ENCODE measurements at regions not wholly inside any gene's neighbourhood (a gene's known extent, or its start where the extent isn't known, plus 50 kb on each side); places are given as distances from the start of the nearest gene placed in this dataset.

DNA sequence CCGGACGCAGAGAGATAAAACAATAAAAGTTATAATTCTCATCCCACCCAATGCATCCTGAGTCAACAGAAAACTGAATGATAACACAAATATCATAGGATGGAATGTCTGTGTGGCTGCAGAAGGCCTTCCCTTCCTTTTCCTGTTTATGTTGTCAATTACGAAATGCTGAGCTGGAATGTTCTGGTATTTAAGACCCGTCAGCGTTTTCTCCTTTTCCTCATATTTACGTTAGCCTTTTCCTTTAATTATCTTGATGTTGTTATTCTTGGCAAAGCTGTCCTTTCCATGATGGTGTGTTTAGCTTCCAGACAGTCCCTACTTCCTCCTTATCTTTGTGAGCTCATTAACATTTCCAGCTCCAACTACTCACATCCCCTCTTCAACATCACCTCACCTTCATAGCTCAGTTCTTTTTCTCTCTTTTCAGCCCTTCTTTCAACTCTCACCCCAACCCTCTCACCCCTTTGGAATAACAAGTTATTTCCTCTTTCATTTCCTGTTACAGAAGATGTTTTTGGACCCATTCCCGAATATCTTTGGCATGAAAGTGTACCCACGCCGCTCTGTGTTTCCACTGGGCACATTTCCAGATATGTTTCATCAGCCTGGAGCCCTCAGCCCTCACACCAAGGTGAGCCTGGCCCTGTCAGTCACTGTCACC, 221.6 kb downstream of the NR2F1-AS1 start:
- H3K9me3 Mint-ChIP-seq (ENCODE audit: low read depth), result no peaks in the 10 kb centered on the region
- no peak overlapping the region for H3K4me3 Mint-ChIP-seq (ENCODE audit: low read depth)
- H3K27me3 Mint-ChIP-seq, result no peaks in the 10 kb centered on the region
- H3K36me3 Mint-ChIP-seq (ENCODE audit: insufficient read depth), result no peaks in the 10 kb centered on the region
- no peak overlapping the region for H3K27ac Mint-ChIP-seq
- TF ChIP-seq, protein P1, sequence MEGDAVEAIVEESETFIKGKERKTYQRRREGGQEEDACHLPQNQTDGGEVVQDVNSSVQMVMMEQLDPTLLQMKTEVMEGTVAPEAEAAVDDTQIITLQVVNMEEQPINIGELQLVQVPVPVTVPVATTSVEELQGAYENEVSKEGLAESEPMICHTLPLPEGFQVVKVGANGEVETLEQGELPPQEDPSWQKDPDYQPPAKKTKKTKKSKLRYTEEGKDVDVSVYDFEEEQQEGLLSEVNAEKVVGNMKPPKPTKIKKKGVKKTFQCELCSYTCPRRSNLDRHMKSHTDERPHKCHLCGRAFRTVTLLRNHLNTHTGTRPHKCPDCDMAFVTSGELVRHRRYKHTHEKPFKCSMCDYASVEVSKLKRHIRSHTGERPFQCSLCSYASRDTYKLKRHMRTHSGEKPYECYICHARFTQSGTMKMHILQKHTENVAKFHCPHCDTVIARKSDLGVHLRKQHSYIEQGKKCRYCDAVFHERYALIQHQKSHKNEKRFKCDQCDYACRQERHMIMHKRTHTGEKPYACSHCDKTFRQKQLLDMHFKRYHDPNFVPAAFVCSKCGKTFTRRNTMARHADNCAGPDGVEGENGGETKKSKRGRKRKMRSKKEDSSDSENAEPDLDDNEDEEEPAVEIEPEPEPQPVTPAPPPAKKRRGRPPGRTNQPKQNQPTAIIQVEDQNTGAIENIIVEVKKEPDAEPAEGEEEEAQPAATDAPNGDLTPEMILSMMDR (IDR thresholded peaks at IDR 0.05; ENCODE audit: unreplicated experiment), result no peak
- H3K4me1 Mint-ChIP-seq (ENCODE audit: low read depth), result no peaks in the 10 kb centered on the region
- DNase-seq (ENCODE audit: low spot score, unreplicated experiment), result no peak

DNA sequence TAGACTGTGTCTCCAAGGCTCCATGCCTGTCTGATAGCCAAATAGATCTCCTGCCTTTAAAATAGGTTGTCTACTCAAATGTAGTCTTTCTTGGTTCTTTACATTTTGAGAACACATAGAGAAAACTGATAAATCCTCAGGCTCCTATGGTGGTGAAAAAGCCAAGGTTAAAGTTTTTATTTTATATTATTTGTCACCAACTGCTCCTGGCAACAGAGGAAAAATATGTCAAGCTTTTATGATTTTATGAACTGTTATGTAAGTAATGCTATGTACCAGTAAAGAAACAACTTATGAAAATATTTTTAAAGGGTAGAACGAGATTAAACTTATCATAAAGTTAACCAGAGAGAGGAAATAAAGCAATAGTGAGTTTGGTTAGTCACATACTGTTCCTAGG, 222.8 kb downstream of the NR2F1-AS1 start:
- TF ChIP-seq, protein P1 (IDR thresholded peaks at IDR 0.05; ENCODE audit: unreplicated experiment), result no peak
- Mint-ChIP-seq H3K27ac (no peak overlapping the region), H3K36me3 (ENCODE audit: insufficient read depth) (no peaks in the 10 kb centered on the region), H3K27me3 (no peaks in the 10 kb centered on the region), H3K4me1 (ENCODE audit: low read depth) (no peaks in the 10 kb centered on the region), H3K9me3 (ENCODE audit: low read depth) (no peaks in the 10 kb centered on the region), H3K4me3 (ENCODE audit: low read depth) (no peak overlapping the region)
- DNase-seq (ENCODE audit: low spot score, unreplicated experiment), result no peak

DNA sequence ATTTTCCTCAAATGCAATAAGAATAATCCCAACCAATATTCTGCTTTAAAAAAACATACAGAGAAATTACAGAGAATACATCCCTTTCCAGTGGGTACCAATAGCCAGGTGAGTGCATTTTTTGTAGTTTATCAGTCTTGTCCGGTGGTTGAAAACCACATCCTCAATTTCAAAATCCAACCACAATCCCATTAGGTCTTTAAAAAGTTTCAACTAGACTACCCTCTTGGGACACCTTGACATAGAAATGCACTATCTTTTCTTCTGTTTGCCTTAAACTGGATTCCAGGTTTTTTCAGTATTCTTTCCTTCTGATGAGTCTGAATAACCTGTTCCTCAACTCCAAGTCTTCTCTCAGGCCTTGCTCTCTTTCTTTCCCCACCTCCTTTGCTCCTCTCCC, 223.3 kb downstream of the NR2F1-AS1 start:
- no peaks in the 10 kb centered on the region for H3K4me1 Mint-ChIP-seq (ENCODE audit: low read depth)
- DNase-seq (ENCODE audit: low spot score, unreplicated experiment), result no peak
- no peak overlapping the region for H3K27ac Mint-ChIP-seq
- no peak overlapping the region for H3K4me3 Mint-ChIP-seq (ENCODE audit: low read depth)
- H3K9me3 Mint-ChIP-seq (ENCODE audit: low read depth), result no peaks in the 10 kb centered on the region
- TF ChIP-seq, protein P1 (IDR thresholded peaks at IDR 0.05; ENCODE audit: unreplicated experiment), result no peak
- no peaks in the 10 kb centered on the region for H3K27me3 Mint-ChIP-seq
- H3K36me3 Mint-ChIP-seq (ENCODE audit: insufficient read depth), result no peaks in the 10 kb centered on the region

DNA sequence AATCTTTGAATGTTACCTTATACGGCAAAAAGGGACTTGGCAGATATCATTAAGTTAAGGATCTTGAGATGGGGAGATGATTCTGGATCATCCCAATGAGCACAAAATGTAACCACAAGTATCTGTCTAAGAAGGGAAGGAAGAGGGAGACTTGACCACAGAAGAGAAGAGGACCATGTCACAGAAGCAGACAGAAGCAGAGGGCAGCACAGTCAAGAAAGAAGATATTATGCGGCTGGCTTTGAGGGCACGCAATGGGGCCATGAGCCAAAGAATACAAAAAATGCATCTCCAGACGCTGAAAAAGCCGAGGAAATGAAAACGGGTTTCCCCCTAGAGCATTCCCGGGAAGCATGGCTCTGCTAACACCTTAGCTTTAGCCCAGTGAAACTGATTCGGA, 225.3 kb downstream of the NR2F1-AS1 start:
- H3K9me3 Mint-ChIP-seq (ENCODE audit: low read depth), result peaks cover 3% of the 10 kb centered on the region
- no peaks in the 10 kb centered on the region for H3K36me3 Mint-ChIP-seq (ENCODE audit: insufficient read depth)
- H3K4me3 Mint-ChIP-seq (ENCODE audit: low read depth), result no peak overlapping the region
- H3K4me1 Mint-ChIP-seq (ENCODE audit: low read depth), result no peaks in the 10 kb centered on the region
- TF ChIP-seq, protein P1 (IDR thresholded peaks at IDR 0.05; ENCODE audit: unreplicated experiment), result no peak
- H3K27me3 Mint-ChIP-seq, result no peaks in the 10 kb centered on the region
- DNase-seq (ENCODE audit: low spot score, unreplicated experiment), result no peak
- H3K27ac Mint-ChIP-seq, result no peak overlapping the region

DNA sequence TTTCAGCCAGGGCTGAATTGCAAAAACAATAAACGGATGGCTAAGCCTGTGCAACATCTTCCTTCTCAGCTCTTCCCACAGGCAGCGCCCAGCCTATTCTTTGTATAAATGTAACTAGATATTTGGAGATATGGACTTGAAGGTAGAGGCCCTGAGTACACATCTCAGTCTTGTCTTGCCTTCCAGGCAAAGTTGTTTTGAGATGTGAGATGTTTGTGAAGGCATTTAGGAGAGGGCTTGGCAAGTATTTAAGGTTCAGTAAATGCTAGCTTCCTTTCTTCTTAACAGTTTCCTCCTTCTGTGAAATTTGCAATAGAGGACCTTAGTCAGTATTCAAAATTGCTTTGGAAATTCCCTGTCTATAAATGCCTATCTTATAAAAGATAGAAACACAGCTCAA, 228.8 kb downstream of the NR2F1-AS1 start:
- H3K4me3 Mint-ChIP-seq (ENCODE audit: low read depth), result no peak overlapping the region
- no peaks in the 10 kb centered on the region for H3K36me3 Mint-ChIP-seq (ENCODE audit: insufficient read depth)
- no peak for DNase-seq (ENCODE audit: low spot score, unreplicated experiment)
- H3K27me3 Mint-ChIP-seq, result peaks cover 3% of the 10 kb centered on the region
- no peaks in the 10 kb centered on the region for H3K4me1 Mint-ChIP-seq (ENCODE audit: low read depth)
- TF ChIP-seq, protein P1 (IDR thresholded peaks at IDR 0.05; ENCODE audit: unreplicated experiment), result no peak
- peaks cover 3% of the 10 kb centered on the region for H3K9me3 Mint-ChIP-seq (ENCODE audit: low read depth)
- no peak overlapping the region for H3K27ac Mint-ChIP-seq
